HG02623 (cell line): ENCODE measurements at regions not wholly inside any gene's neighbourhood (a gene's known extent, or its start where the extent isn't known, plus 50 kb on each side); places are given as distances from the start of the nearest gene placed in this dataset.

Source experiments
- ATAC-seq: cut with Tn5 transposase; IDR thresholded peaks from one replicate; pipeline ENCODE4 v1.9.1; 2021; ENCODE audit warnings: moderate library complexity; ENCODE audit not compliant: unreplicated experiment

DNA sequence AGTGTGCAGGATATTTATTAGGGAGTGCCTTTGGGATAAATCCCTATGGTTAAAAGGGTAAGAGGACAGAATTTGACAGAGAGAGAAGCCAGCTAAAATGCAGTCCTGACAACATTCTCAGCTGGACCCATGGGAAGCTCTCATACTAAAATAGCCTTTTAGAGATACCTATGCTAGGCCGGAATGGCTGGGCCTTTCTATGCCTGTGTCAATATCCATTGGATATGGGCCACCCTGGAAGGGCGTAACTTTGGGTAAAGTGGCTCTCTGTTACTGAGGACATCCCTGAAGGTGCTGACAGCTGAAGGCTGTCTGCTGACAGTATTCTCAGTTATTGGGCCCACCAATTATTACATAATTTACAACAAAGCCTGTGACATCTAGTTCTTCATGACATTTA, 613.0 kb upstream of the B3GALT2 start:
- no peak for ATAC-seq

GRCh38 chr1:193794239-193794638, 607.8 kb upstream of the B3GALT2 start:
- ATAC-seq, result no peak

GRCh38 chr1:193791746-193792145, 605.3 kb upstream of the B3GALT2 start:
- no peak for ATAC-seq

- no peak for ATAC-seq
Measured at GRCh38 chr1:193787061-193787460, 600.6 kb upstream of the B3GALT2 start.

DNA sequence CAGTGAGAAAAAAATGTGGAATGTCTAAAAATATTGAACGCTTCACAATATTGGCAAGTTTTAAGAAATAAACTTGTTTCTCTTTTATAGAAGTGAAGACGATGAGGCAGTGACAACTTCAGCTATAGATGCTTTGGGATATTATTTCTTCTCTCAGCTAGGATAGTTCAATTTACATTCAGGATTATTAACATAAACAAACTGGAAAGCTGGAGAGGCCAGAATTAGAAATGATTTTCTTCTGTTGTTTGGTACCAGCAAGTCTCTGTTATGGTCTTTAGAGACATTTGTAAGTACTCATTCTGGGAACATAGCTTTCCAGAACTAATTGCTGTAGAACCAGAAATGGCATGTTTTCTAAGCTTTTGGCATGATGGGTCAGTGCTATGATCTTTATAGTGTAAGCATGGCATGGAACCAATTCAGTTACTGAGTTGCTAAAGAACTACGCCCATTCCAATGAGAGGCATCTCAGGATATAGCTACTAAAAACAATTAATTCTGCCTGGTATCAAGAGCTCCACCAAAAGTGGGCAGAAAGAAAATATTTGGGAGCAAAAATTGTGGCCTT, 599.5 kb upstream of the B3GALT2 start:
- ATAC-seq, result no peak

DNA sequence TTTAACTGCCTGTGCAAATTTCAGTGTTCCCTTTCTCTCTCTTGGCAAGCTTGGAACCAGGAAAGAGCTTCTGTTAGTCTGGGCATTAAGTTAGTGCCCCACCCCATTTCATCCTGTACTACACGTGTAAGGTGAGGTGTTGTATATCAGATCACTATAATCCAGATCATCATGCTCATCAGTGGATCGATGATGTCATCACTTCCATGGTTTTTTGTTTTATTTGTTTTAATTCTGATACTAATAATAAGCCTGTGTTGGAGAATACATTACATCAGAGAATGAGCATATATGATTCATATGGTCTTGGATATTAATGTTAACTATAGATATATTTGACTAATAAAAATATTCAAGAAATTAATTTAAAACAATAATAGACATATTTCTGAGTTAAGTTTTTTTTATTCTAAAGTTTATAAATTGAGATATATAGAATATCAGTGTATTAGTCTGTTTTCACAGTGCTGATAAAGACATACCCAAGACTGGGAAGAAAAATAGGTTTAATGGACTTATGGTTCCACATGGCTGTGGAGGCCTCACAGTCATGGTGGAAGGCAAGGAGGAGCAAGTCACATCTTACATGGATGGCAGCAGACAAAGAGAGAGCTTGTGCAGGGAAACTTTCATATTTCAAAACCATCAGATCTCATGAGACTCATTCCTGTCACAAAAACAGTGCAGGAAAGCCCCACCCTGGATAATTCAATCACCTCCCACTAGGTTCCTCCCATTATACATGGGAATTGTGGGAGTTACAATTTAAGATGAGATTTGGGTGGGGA, 588.3 kb upstream of the B3GALT2 start:
- ATAC-seq, result no peak

GRCh38 chr1:193771596-193771995, 585.2 kb upstream of the B3GALT2 start:
- no peak for ATAC-seq

DNA sequence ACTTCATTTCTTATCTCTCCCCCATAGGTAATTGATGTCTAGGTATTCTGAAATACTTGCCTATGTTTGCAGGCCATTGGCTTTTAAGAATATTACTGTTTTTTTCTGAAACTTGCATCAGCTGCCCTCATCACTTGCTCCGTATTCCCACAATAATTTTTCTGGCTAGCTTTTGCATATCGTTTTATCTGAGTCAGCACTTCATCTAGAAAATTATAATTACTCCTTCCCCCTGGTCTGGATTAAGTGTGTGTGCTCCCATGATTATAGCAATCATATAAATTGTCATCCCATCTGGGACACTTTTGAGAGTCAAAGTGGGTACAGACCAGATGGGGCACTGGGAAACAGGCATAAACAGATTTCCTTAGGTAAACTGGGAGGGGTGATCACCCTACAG, 583.2 kb upstream of the B3GALT2 start:
- ATAC-seq, result no peak

- no peak for ATAC-seq
Measured at GRCh38 chr1:193767886-193768285, 581.5 kb upstream of the B3GALT2 start.

DNA sequence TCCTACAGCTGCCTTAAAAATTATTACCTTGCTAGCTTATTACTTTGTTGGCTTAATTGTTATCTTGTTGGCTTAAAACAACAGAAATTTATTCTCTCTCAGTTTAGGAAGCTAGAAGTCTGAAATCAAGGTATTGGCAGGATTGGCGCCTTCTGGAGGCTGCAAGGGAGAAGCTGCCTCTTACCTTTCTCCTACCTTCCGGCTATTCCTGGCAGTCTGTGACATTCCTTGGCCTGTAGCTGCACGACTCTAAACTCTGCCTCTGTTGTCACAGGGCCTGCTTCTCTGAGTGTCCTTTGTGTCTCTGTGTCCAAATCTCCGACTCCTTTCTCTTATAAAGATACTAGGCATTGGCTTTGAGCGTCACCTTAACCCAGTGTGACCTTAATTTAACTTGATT, 579.9 kb upstream of the B3GALT2 start:
- ATAC-seq, result no peak

DNA sequence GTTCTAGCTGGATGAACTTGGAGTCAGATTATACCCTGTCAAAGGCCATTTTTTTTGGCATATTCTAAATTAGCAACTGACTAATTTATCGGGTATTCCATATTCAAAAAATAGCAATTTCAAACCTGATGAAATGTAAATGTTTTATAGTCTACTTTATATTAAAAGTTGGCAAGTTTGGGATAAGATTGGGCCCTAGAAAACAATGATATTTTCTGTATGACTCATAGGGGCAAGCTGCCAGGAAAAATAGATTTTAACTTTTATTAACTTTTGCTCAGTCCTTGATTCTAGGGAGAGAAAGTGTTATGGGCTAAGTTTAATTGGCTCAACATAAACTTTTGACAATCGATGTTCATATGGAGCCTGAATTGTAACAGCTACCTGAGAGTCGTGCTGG, 576.9 kb upstream of the B3GALT2 start:
- no peak for ATAC-seq

DNA sequence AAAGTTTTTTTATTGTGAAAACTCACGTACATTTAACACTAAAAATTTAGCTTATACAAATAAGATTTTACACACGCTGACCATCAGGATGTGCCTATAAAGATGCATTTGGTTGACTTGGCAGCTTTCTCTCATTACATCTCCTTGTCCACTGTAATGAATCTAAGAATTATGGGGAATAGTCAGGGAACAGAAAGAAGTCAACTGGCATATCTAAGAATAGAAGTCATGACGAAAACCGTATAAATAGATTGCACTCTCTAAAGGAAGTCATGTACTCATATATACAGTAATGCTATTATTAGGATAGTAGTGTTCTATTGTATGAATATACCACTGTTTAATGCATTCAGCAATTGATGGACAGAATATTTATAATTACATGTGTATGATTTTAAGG, 575.8 kb upstream of the B3GALT2 start:
- ATAC-seq, result no peak

GRCh38 chr1:193755441-193755840, 569.0 kb upstream of the B3GALT2 start:
- ATAC-seq, result no peak

- no peak for ATAC-seq
Measured at GRCh38 chr1:193754732-193755427, 568.5 kb upstream of the B3GALT2 start.

- ATAC-seq, result no peak
Measured at GRCh38 chr1:193754151-193754550, 567.7 kb upstream of the B3GALT2 start.

- ATAC-seq, result no peak
Measured at GRCh38 chr1:193753038-193753756, 566.8 kb upstream of the B3GALT2 start.

DNA sequence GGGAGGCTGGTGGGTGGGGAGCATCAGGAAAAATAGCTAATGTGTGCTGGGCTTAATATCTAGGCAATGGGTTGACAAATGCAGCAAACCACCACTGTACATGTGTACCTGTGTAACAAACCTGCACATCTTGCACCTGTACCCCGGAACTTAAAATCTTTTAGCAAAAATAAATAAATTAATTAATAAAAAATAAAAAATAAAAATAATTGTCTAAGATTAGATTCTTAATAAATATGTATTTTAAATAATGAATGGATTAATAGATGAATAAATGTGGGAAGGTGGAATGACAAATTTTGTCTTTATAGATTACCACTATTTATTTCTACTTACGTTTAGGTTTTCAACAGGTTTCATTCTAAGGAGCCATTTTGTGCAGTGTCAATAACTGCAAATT, 563.5 kb upstream of the B3GALT2 start:
- ATAC-seq, result no peak

DNA sequence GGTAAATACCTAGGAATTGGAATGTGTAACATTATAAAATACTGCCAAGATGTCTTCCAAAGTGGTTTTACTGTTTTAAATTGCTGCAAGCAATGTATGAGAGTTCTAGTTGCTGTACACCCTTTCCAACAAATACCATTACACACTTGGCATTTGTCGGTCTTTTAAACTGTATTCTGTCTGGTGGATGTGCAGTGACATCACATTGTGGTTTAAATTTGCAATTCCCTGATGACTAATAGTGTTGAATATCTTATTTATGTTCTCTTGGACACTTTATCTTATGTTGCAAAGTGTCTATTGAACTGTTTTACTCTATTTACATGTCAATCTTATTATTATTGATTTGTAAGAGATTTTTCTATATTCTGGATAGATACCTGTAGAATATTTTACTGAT, 561.2 kb upstream of the B3GALT2 start:
- ATAC-seq, result no peak

DNA sequence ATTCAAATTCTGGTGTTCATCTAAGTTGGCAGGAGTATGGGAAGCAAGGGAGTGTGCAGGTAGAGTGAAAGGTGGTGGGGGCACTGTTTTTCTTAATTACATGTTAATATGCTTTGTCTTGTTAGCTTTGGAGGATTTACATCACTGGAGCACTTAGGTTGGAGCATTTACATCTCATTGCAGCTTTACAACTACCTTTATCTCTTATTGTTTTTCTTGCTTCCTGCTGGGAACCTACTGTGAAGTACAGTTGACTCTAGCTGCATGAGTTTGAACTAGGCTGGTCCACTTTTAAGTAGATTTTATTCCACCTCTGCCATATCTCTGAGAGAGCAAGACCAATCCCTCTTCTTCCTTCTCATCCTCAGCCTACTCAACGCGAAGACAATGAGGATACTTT, 554.8 kb upstream of the B3GALT2 start:
- ATAC-seq, result no peak

DNA sequence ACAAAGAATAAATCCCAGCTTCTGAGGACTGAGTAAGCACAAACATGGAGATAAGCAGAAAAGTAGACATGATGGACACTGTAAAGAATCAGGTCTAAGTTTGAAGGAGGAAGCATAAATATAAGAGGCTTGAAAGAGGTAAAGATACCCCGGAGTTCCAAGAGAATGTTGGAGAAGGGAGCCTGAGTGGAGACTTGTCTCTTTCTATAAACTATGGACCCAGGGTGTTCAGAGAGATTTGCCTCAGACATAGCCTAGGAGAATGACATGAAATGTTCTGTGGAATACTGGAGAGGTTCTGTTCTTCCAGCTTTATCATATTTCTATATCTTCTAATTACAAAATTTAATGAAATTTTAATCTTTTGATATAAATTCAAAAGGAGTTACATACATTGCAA, 554.3 kb upstream of the B3GALT2 start:
- ATAC-seq, result no peak

- ATAC-seq, result no peak
Measured at GRCh38 chr1:193736507-193736906, 550.1 kb upstream of the B3GALT2 start.

- no peak for ATAC-seq
Measured at GRCh38 chr1:193733674-193734073, 547.3 kb upstream of the B3GALT2 start.
